CD4-positive, alpha-beta T cell (primary cell): ENCODE measurements at regions not wholly inside any gene's neighbourhood (a gene's known extent, or its start where the extent isn't known, plus 50 kb on each side); places are given as distances from the start of the nearest gene placed in this dataset.

Source experiments
- ATAC-seq: fragments of 200-7000 bp; cut with Tn5 transposase; one replicate; pipeline ENCODE4 v1.10.0; 2022; ENCODE audit warnings: mild to moderate bottlenecking; ENCODE audit not compliant: poor library complexity
- CTCF ChIA-PET: fragments of 350-600 bp; sonication (Branson Sonifier 250); formaldehyde crosslinking; loops from one replicate; lab custom pipeline; 2021; ENCODE audit warnings: antibody characterized with exemption, inconsistent platforms; lab: Charles Lee
- POLR2A ChIA-PET: fragments of 350-600 bp; sonication (Branson Sonifier 250); formaldehyde crosslinking; loops from one replicate; lab custom pipeline; 2021; ENCODE audit warnings: antibody characterized with exemption, inconsistent platforms; lab: Charles Lee
- DNase-seq, 14 experiments: peaks; one replicate each; pipeline ENCODE4 v3.0.0-alpha.2; 2013 to 2020; ENCODE audit warnings: mixed read lengths in 2 of 14
- H3K27ac ChIP-seq, 2 donors: one replicate each; pipeline versions ENCODE4 v1.5.1 to v1.7.0; 2013; ENCODE audit warnings: low read length in 2 of 2, low read depth in 1 of 2, mild to moderate bottlenecking in 1 of 2
- H3K27me3 ChIP-seq, 2 experiments: 1 replicate in 1 of 2; 2 replicates in 1 of 2; pipeline versions ENCODE4 v1.6.1 to v1.7.0; 2013; ENCODE audit warnings: low read length in 2 of 2, control low read depth in 1 of 2, mild to moderate bottlenecking in 1 of 2, moderate library complexity in 1 of 2; ENCODE audit not compliant: insufficient read depth in 2 of 2, control insufficient read depth in 1 of 2
- H3K36me3 ChIP-seq: one replicate; pipeline ENCODE4 v1.6.1; 2013; ENCODE audit warnings: low read length, control low read depth; ENCODE audit not compliant: insufficient read depth
- H3K4me1 ChIP-seq: one replicate; pipeline ENCODE4 v1.6.1; 2013; ENCODE audit warnings: low read length, control low read depth; ENCODE audit not compliant: insufficient read depth
- H3K4me3 ChIP-seq: one replicate; pipeline ENCODE4 v1.5.1; 2013; ENCODE audit warnings: mild to moderate bottlenecking, low read length, moderate library complexity
- H3K9me3 ChIP-seq, 2 experiments: 1 replicate in 1 of 2; 2 replicates in 1 of 2; pipeline versions ENCODE4 v1.6.1 to v1.7.0; 2013; ENCODE audit warnings: low read length in 2 of 2, mild to moderate bottlenecking in 2 of 2, control low read depth in 1 of 2, moderate library complexity in 1 of 2; ENCODE audit not compliant: control insufficient read depth in 1 of 2, insufficient read depth in 1 of 2
- H3K27ac Mint-ChIP-seq: one replicate; pipeline ENCODE4 v1.8.0; 2020; ENCODE audit warnings: mixed read lengths
- H3K27me3 Mint-ChIP-seq: one replicate; pipeline ENCODE4 v1.8.0; 2021; ENCODE audit warnings: mixed read lengths
- H3K36me3 Mint-ChIP-seq: one replicate; pipeline ENCODE4 v1.8.0; 2021; ENCODE audit warnings: low read depth, mixed read lengths
- H3K4me1 Mint-ChIP-seq: one replicate; pipeline ENCODE4 v1.8.0; 2021; ENCODE audit warnings: low read depth, mixed read lengths
- H3K4me3 Mint-ChIP-seq: one replicate; pipeline ENCODE4 v1.8.0; 2020; ENCODE audit warnings: mild to moderate bottlenecking, mixed read lengths
- H3K9me3 Mint-ChIP-seq: one replicate; pipeline ENCODE4 v1.8.0; 2020; ENCODE audit warnings: mixed read lengths
- CTCF ChIP-seq: fragments of 200-600 bp; IDR thresholded peaks from one replicate; pipeline ENCODE4 v1.8.0; 2022; ENCODE audit warnings: antibody characterized with exemption, mild to moderate bottlenecking
- intact Hi-C, 2 experiments: fragments of 100-400 bp; cut with DNase I in 1 of 2; cut with micrococcal nuclease in 1 of 2; formaldehyde crosslinking; loops; one replicate each; pipeline versions ENCODE4 v1.15.1 to v1.9.0; 2023 to 2025; cut with DNase I, micrococcal nuclease

DNA sequence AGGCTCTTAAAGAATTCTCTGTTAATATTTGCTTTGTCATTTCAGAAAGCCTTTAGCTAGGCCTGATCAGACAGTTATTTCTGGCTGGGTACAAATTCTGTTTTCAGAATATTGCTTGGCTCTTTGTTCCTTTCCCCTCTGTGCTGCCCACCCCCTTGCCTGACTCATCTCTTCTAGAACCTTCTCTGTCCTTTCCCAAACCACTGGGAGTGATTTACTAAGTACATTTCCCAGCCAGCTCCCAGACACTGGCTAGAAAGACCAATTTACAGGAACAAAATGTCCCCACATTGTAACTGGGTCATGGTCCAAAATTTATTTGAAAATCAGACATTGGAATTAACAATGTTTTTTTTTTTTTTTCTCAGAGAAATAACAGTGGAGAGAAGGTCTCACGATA lies 133.1 kb upstream of the MAP1B start:
- H3K9me3 Mint-ChIP-seq, result no peaks in the 10 kb centered on the region
- Histone ChIP-seq H3K9me3 (no peaks in the 10 kb centered on the region), H3K4me1 (no peaks in the 10 kb centered on the region), H3K27ac (no peak overlapping the region), H3K27me3 (no peaks in the 10 kb centered on the region), H3K4me3 (no peak overlapping the region), H3K36me3 (no peaks in the 10 kb centered on the region)
- intact Hi-C loops, result no loop called here
- H3K36me3 Mint-ChIP-seq, result no peaks in the 10 kb centered on the region
- no peak overlapping the region for H3K27ac Mint-ChIP-seq
- H3K27me3 Mint-ChIP-seq, result peaks cover 26% of the 10 kb centered on the region
- DNase-seq (no peak), ATAC-seq (no peak)
- ChIA-PET CTCF (no interaction called here), POLR2A (no interaction called here)
- no peak overlapping the region for H3K4me3 Mint-ChIP-seq
- no peaks in the 10 kb centered on the region for H3K4me1 Mint-ChIP-seq
- TF ChIP-seq CTCF, result no peak

DNA sequence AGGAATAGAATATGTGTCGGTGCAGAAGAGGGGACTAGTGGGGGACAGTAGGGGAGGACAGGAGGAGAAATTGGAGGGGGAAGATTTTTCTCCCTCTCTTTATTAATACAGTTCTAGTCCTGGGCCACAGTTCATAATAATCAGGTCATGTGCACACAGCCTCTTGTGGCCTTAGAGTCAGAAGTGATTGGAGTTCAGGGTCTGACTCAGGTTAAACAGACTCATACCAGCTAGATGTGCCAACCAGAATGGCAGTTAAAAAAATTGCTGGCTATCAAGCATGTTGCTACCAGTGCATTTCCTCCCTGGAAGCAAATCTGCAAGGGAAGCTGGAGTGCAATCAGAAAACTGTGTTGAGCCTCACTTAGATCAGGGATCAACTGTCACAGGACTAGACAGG lies 132.7 kb upstream of the MAP1B start:
- DNase-seq, result no peak
- H3K4me1 ChIP-seq, result no peaks in the 10 kb centered on the region
- no peaks in the 10 kb centered on the region for H3K4me1 Mint-ChIP-seq
- no peak overlapping the region for H3K4me3 ChIP-seq
- no peaks in the 10 kb centered on the region for H3K36me3 Mint-ChIP-seq
- no peaks in the 10 kb centered on the region for H3K36me3 ChIP-seq
- ATAC-seq, result no peak
- no peak overlapping the region for H3K4me3 Mint-ChIP-seq
- ChIA-PET POLR2A (no interaction called here), CTCF (no interaction called here)
- no peak overlapping the region for H3K27ac ChIP-seq
- intact Hi-C loops, result no loop called here
- peaks cover 21% of the 10 kb centered on the region for H3K27me3 Mint-ChIP-seq
- H3K27me3 ChIP-seq, result no peaks in the 10 kb centered on the region
- no peaks in the 10 kb centered on the region for H3K9me3 Mint-ChIP-seq
- H3K9me3 ChIP-seq, result no peaks in the 10 kb centered on the region
- TF ChIP-seq CTCF, result no peak
- H3K27ac Mint-ChIP-seq, result no peak overlapping the region

DNA sequence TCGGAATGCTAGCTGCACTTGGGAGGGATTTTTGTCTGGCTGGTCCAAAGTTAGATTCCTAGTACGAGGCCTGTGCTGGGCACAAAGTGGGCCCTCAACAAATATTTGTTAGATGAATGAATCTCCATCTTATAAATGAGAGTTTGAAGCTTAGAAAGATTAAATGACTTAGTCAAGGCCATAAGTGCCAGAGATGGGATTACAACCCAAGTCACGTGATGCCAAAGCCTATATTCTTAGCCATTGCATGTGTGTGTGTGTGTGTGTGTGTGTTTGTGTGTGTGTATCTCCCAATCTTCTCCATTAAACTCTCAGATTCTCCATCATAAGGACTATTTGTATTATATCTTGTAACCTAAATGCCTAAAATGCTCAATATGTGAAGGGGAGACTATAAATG lies 130.8 kb upstream of the MAP1B start:
- H3K36me3 ChIP-seq, result no peaks in the 10 kb centered on the region
- DNase-seq (no peak), ATAC-seq (no peak)
- no peak overlapping the region for H3K4me3 ChIP-seq
- Mint-ChIP-seq H3K27me3 (peaks cover 21% of the 10 kb centered on the region), H3K4me1 (no peaks in the 10 kb centered on the region), H3K9me3 (no peaks in the 10 kb centered on the region), H3K4me3 (no peak overlapping the region), H3K36me3 (no peaks in the 10 kb centered on the region), H3K27ac (no peak overlapping the region)
- no peaks in the 10 kb centered on the region for H3K4me1 ChIP-seq
- no peak overlapping the region for H3K27ac ChIP-seq
- intact Hi-C loops, result no loop called here
- POLR2A ChIA-PET, result no interaction called here
- TF ChIP-seq CTCF, result no peak
- H3K9me3 ChIP-seq, result no peaks in the 10 kb centered on the region
- CTCF ChIA-PET, result no interaction called here
- no peaks in the 10 kb centered on the region for H3K27me3 ChIP-seq
